Activated CD4-positive, alpha-beta memory T cell treated with anti-CD3 and anti-CD28 coated beads for 36 hours (primary cell): ENCODE measurements at regions not wholly inside any gene's neighbourhood (a gene's known extent, or its start where the extent isn't known, plus 50 kb on each side); places are given as distances from the start of the nearest gene placed in this dataset.

Source experiments
- CTCF ChIA-PET: fragments of 350-600 bp; sonication (Branson Sonifier 250); formaldehyde crosslinking; loops from one replicate; lab custom pipeline; 2021; ENCODE audit warnings: antibody characterized with exemption, inconsistent platforms; lab: Charles Lee
- POLR2A ChIA-PET: fragments of 350-600 bp; sonication (Branson Sonifier 250); formaldehyde crosslinking; loops from one replicate; lab custom pipeline; 2021; ENCODE audit warnings: antibody characterized with exemption; lab: Charles Lee
- DNase-seq: peaks from one replicate; pipeline ENCODE4 v3.0.0-alpha.2; 2020
- H3K27ac Mint-ChIP-seq: one replicate; pipeline ENCODE4 v1.8.0; 2021; ENCODE audit warnings: mixed read lengths
- H3K27me3 Mint-ChIP-seq: one replicate; pipeline ENCODE4 v1.8.0; 2021; ENCODE audit warnings: mixed read lengths
- H3K36me3 Mint-ChIP-seq: one replicate; pipeline ENCODE4 v1.8.0; 2021; ENCODE audit warnings: mixed read lengths
- H3K4me1 Mint-ChIP-seq: one replicate; pipeline ENCODE4 v1.8.0; 2021; ENCODE audit warnings: low read depth, mixed read lengths
- H3K4me3 Mint-ChIP-seq: one replicate; pipeline ENCODE4 v1.8.0; 2021; ENCODE audit warnings: mild to moderate bottlenecking, mixed read lengths
- H3K9me3 Mint-ChIP-seq: one replicate; pipeline ENCODE4 v1.8.0; 2021; ENCODE audit warnings: mixed read lengths
- intact Hi-C: fragments of 100-400 bp; cut with micrococcal nuclease; formaldehyde crosslinking; loops from one replicate; pipeline ENCODE4 v1.15.1; 2023

DNA sequence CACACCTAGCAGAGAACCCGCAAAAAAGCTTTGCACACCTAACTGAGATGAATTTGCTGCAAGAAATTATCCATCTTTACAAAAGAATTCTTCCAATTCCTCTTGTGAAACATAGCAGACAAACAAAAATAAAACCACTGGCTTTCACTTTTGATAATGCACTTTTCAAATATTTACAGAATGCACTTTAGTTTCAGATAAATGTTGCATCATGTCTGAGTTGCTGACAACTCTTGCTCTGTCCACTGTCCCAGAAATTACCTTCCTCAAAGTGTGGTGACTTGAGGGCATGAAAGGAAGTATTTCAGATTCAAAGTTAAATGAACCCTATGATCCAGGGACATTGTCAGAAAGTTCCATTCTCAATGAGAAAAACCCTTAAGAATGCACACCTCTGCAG, 256.2 kb upstream of the PARD3B start:
- DNase-seq: no peak
- CTCF ChIA-PET: no interaction called here
- POLR2A ChIA-PET: no interaction called here
- Mint-ChIP-seq H3K36me3 (no peaks in the 10 kb centered on the region), H3K4me3 (no peak overlapping the region), H3K9me3 (no peaks in the 10 kb centered on the region), H3K27me3 (peaks cover 19% of the 10 kb centered on the region), H3K27ac (no peak overlapping the region), H3K4me1 (no peaks in the 10 kb centered on the region)
- intact Hi-C loops: no loop called here

DNA sequence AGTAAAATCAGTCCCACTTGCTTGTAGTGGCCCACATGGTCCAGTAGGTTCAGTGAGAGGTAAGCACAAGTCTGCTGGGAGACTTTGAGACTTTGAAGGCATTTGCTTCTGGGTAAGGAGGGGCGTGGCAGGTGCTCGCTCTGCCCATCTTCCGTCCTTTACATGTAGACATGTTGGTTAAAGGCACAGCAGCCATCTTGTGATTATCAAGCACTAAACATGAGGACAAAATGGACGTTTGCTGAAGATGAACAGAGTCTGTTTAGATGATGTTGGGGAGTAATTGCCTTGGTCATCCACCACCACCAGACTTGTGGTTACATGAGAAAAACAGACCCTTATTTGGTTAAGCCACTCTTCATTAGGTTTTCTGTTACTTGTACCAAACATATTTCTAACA, 252.8 kb upstream of the PARD3B start:
- Mint-ChIP-seq H3K36me3 (no peaks in the 10 kb centered on the region), H3K27ac (no peak overlapping the region), H3K4me3 (no peak overlapping the region), H3K9me3 (no peaks in the 10 kb centered on the region), H3K27me3 (peaks cover 14% of the 10 kb centered on the region), H3K4me1 (no peaks in the 10 kb centered on the region)
- intact Hi-C loops: no loop called here
- POLR2A ChIA-PET: no interaction called here
- DNase-seq: no peak
- CTCF ChIA-PET: no interaction called here

DNA sequence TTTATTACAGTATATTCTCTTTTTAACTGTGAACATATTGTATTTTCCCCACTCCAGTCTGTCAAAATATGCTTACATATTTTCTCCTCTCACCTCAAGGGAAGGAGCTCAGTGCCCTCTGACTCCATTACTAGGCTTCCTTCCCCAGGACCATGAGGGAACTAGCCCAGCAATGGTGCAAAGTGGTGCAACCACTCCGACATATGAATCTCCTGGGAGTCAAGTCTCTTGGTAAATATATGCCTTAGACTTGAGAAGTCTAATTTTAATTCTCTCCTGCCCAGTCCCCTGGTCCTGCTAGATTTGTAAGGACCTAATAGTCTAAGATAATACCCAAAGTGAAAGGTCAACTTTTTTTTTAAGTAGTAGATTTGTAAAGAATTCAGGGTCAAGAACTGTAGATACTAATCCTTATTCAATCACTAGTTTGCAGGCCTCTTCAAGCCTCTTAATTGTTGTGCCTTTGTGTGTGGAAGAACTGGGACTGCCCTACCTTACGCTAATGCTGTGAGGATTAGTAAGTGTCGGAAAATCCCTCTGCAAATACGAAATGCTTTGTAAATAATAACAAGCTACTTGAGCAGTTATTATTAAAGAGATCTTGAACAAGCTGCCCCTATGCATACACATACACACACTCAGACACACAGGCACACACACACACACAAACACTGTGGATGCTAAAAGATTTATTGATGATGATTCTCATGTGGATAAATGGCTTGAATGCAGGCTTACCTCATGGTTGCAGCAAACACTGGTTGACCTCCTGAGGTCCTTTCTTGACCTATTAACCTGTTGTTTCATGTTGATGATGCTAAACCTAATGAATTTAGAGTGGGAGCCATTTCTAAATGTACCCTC, 251.2 kb upstream of the PARD3B start:
- no peak overlapping the region for H3K27ac Mint-ChIP-seq
- intact Hi-C loops: no loop called here
- ChIA-PET CTCF (no interaction called here), POLR2A (no interaction called here)
- H3K36me3 Mint-ChIP-seq: no peaks in the 10 kb centered on the region
- H3K9me3 Mint-ChIP-seq: no peaks in the 10 kb centered on the region
- peaks cover 12% of the 10 kb centered on the region for H3K27me3 Mint-ChIP-seq
- no peaks in the 10 kb centered on the region for H3K4me1 Mint-ChIP-seq
- no peak for DNase-seq
- H3K4me3 Mint-ChIP-seq: no peak overlapping the region

DNA sequence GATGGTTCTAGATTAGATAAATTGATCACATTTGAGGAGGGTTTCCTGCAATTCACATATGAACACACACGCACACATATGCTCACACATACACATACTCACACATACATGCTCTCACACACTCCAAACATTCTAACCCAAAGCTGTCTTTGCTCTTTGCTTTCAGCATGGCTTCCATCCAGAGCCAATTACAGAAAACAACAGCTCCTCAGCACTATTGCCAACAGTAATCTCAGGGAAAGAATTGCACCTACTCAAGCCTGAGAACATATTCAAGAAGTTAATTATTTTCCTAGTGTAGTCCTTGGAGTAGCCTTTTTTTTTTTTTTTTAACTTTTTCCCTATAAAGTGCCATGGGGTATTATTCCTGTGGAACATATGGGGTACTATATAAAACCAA, 246.9 kb upstream of the PARD3B start:
- Mint-ChIP-seq H3K27ac (no peak overlapping the region), H3K9me3 (no peaks in the 10 kb centered on the region), H3K4me1 (no peaks in the 10 kb centered on the region), H3K27me3 (peaks cover 3% of the 10 kb centered on the region), H3K4me3 (no peak overlapping the region), H3K36me3 (no peaks in the 10 kb centered on the region)
- CTCF ChIA-PET: no interaction called here
- intact Hi-C loops: no loop called here
- no peak for DNase-seq
- POLR2A ChIA-PET: no interaction called here

DNA sequence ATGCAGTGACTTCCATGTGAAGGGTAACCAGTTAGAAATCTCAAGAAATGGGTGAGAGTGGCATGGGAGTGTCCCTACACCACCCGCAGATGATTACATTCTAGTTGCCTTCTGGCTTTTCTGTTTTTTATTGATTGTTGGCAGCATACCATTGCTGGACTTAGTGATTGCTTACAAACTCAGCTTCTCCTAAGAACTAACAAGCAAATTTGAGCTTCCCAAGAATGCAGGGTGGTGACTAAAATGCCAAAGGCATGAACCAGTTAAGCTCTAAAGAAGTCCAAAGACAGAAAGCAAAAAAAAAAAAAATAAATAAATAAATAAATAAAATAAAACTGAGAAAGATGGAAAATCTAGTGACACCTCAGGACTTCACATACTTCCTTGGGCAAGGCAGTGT, 245.5 kb upstream of the PARD3B start:
- H3K4me3 Mint-ChIP-seq: no peak overlapping the region
- no peaks in the 10 kb centered on the region for H3K4me1 Mint-ChIP-seq
- H3K9me3 Mint-ChIP-seq: no peaks in the 10 kb centered on the region
- intact Hi-C loops: no loop called here
- no peak overlapping the region for H3K27ac Mint-ChIP-seq
- H3K36me3 Mint-ChIP-seq: no peaks in the 10 kb centered on the region
- no peak for DNase-seq
- ChIA-PET CTCF (no interaction called here), POLR2A (no interaction called here)
- H3K27me3 Mint-ChIP-seq: peaks cover 3% of the 10 kb centered on the region

DNA sequence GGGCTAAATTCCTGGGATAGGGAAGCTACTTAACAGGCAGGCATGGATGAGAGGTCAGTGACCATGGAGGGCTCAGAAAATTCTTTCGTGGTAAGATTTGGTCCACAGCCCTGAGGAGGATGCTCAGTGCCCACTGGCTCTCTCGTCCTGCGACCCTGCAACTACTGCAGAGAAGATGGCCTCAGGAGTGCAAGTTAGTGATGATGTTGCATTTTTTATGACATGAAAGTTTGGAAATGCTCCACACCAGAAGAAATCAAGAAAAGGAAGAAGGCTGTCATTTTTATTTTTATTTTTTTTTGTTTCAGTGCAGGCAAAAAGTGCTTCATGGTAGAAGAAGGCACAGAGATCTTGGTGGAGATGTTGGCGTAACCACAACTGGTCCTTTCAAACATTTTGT, 238.6 kb upstream of the PARD3B start:
- Mint-ChIP-seq H3K36me3 (no peaks in the 10 kb centered on the region), H3K27ac (no peak overlapping the region), H3K27me3 (peaks cover 2% of the 10 kb centered on the region), H3K9me3 (no peaks in the 10 kb centered on the region), H3K4me1 (no peaks in the 10 kb centered on the region), H3K4me3 (no peak overlapping the region)
- intact Hi-C loops: no loop called here
- ChIA-PET CTCF (no interaction called here), POLR2A (no interaction called here)
- DNase-seq: no peak

DNA sequence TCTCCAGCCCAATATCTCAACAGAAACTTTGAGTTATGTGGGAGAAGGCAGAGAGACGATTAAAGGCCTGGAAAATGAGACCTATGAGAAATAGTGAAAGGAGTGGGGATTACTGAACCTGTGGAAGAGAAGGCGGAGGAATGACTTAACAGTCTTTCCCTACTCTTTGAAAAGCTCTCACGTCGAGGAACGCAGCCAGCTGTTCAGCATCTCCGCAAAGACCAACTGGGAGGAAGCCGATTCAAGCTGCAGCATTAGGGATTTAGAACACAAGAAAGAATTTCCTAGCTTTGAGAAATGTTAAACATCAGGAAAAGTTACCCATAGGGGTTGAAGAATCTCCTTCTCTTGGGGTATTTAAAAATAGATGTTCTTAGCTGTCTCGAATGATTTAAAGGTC, 233.2 kb upstream of the PARD3B start:
- ChIA-PET CTCF (no interaction called here), POLR2A (no interaction called here)
- H3K27ac Mint-ChIP-seq: no peak overlapping the region
- no peaks in the 10 kb centered on the region for H3K4me1 Mint-ChIP-seq
- H3K27me3 Mint-ChIP-seq: peaks cover 12% of the 10 kb centered on the region
- intact Hi-C loops: no loop called here
- H3K4me3 Mint-ChIP-seq: no peak overlapping the region
- DNase-seq: no peak
- H3K9me3 Mint-ChIP-seq: no peaks in the 10 kb centered on the region
- no peaks in the 10 kb centered on the region for H3K36me3 Mint-ChIP-seq

DNA sequence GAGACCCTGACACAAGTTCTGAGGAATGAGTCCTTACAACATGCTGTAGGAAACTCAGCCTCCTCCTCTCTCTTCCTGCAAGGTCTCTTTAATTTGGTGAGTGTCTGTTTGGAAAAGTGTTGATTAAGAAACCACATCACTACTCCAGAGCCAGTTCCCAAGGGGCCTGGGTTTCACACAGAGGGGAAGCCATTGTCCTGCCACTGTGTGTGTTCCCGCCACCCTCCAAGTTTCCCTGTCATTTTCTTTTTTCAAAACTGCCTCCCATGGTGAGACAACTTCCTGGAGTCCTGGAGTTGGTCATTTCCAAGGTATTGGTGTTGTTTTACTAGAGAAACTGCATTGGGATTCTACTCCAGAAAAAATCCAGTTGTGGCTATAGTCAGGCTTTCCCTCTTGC, 232.0 kb upstream of the PARD3B start:
- ChIA-PET CTCF (no interaction called here), POLR2A (no interaction called here)
- intact Hi-C loops: no loop called here
- Mint-ChIP-seq H3K27ac (no peak overlapping the region), H3K4me1 (no peaks in the 10 kb centered on the region), H3K9me3 (no peaks in the 10 kb centered on the region), H3K36me3 (no peaks in the 10 kb centered on the region), H3K4me3 (no peak overlapping the region), H3K27me3 (peaks cover 18% of the 10 kb centered on the region)
- no peak for DNase-seq

DNA sequence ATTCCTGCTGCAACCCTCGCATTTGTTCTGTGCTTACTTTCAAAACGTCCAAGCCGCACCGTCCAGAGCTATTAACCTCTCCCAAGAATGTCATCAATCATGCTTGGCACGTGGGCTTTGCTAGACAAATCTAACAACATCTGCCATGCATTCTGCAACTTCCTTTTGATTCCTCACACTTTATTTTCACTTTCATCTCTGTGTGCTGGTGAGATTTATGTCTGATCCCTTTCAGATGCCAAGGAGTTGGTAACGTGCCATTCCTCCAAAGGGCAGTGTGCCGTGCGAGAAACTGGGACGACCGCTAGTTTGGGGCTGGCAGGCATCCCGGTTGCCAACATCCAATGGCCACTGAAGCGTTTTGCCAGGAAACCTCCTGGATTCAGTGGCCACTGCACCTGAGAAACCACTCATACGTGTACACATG, 230.0 kb upstream of the PARD3B start:
- no peak overlapping the region for H3K27ac Mint-ChIP-seq
- H3K27me3 Mint-ChIP-seq: peaks cover 20% of the 10 kb centered on the region
- no peak overlapping the region for H3K4me3 Mint-ChIP-seq
- intact Hi-C loops: no loop called here
- CTCF ChIA-PET: no interaction called here
- DNase-seq: no peak
- H3K4me1 Mint-ChIP-seq: no peaks in the 10 kb centered on the region
- no peaks in the 10 kb centered on the region for H3K36me3 Mint-ChIP-seq
- no peaks in the 10 kb centered on the region for H3K9me3 Mint-ChIP-seq
- POLR2A ChIA-PET: no interaction called here

DNA sequence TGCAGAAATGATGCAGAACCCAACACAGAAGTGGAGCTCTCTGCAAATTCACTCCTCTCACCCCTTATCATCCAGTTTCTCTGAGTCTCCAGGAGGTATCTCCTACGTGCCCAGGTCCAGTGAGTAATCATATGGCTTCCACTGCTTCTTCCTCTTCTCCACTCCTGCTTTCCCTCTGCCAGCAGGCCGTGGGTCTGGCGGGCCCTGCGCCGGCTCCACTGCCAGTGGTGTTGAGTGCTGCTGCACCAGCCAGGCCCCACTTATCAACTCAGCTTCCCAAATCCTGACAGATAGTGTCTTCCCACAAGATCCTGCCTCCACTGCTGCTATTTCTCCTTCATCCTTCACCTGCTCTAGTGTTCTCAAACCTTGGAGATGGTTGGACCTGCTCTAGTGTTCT, 227.6 kb upstream of the PARD3B start:
- CTCF ChIA-PET: no interaction called here
- H3K4me1 Mint-ChIP-seq: no peaks in the 10 kb centered on the region
- intact Hi-C loops: no loop called here
- H3K27me3 Mint-ChIP-seq: peaks cover 22% of the 10 kb centered on the region
- DNase-seq: no peak
- no peaks in the 10 kb centered on the region for H3K9me3 Mint-ChIP-seq
- no peak overlapping the region for H3K4me3 Mint-ChIP-seq
- H3K36me3 Mint-ChIP-seq: no peaks in the 10 kb centered on the region
- POLR2A ChIA-PET: no interaction called here
- H3K27ac Mint-ChIP-seq: no peak overlapping the region

DNA sequence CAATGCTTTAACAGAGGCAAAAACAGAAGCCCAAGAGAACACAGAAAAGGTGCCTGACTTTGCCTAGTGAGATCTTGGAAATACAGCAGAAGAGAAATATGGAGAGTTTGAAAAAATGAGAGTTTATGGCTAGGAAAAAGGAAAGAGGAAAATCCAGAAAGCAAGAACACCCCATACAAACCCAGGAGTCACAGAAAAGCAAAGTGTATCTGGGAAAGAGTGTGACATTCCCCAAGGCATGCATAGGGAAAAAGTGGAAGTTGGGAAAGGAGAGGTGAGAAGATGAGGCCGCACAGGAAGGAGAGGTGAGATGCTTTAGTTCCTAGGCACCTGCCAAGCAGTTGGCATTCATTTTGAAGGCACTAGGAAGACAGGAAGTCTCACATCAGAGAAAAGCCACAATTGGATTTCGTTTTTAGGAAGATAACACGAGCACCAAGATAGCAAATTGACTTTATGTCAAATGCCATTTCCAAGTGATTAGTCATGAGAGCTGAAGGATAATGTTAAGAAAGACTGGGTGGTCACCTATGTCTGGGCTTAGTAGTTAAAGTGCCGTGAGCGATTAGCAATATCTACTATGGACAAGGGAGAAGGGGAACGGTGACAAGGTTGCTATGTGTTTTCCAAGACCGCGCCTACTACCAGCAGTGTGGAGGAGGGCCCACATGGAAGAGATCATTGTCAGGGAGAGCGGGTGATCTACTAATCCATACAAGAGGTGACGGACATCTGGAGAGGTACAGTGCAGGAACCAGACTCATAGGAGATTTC, 224.1 kb upstream of the PARD3B start:
- Mint-ChIP-seq H3K27me3 (peaks cover 15% of the 10 kb centered on the region), H3K36me3 (no peaks in the 10 kb centered on the region), H3K4me1 (no peaks in the 10 kb centered on the region), H3K9me3 (no peaks in the 10 kb centered on the region), H3K27ac (no peak overlapping the region), H3K4me3 (no peak overlapping the region)
- intact Hi-C loops: loop anchor here (10.0 kb wide), 1 partner anchor 524 kb away; no protein-coding TSS in a partner anchor
- no peak for DNase-seq
- POLR2A ChIA-PET: no interaction called here
- CTCF ChIA-PET: no interaction called here

DNA sequence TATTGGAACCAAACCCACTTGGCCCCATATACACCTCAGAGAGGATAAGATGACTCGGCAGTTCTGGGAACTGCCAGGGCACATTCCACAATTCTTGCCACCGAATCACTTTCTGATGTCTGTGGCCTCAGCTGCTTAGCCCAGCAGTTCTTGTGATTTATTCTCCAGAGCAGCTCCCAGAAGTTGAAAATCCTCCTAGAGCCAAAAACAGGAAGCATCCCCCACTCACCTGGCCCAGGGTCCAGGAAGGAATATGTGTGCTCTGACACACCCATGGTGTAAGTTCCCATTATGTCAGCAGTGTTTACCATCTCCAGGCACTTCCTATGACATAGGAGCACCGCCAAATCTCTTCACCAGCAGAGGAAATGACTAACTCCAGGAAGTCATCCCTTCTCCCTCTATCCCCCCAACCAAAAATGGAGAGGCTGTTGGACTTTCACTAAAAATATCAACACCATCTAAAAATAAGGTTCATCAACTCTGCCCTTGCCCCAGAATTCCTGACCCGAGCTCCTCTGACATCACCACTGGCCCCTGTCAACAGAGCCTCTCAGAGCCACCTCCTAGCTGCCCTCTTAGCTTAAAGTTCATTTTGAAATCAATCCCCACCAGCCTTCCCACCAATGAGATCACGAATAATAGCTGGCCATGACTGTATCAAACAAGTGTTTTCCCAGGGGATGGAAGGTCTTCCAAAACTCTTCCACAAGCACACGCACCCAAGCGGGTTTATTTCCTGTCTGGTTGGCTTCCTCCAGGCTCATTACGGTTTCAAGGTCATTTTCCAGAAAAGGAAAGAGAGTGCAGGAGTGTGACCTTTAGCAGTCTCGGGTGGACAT, 223.1 kb upstream of the PARD3B start:
- DNase-seq: no peak
- POLR2A ChIA-PET: no interaction called here
- intact Hi-C loops: loop anchor here (10.0 kb wide), 1 partner anchor 523 kb away; no protein-coding TSS in a partner anchor
- Mint-ChIP-seq H3K27ac (no peak overlapping the region), H3K9me3 (no peaks in the 10 kb centered on the region), H3K27me3 (peaks cover 15% of the 10 kb centered on the region), H3K36me3 (no peaks in the 10 kb centered on the region), H3K4me3 (no peak overlapping the region), H3K4me1 (no peaks in the 10 kb centered on the region)
- CTCF ChIA-PET: interaction anchor here (2.5 kb wide), 1 partner anchor 370 kb away, joined by 11 read pairs; no protein-coding TSS in a partner anchor
